IMR-90 (cell line): ENCODE measurements at regions not wholly inside any gene's neighbourhood (a gene's known extent, or its start where the extent isn't known, plus 50 kb on each side); places are given as distances from the start of the nearest gene placed in this dataset.

Experiments
- ATAC-seq: fragments of 200-7000 bp; cut with Tn5 transposase; 2 replicates; pipeline ENCODE4 v1.9.1; 2020; ENCODE audit warnings: low read depth, mild to moderate bottlenecking, moderate library complexity
- BruUV-seq: library from RNA; stranded (reverse); fragments of 400-500 nt; replicated peaks from 2 replicates; lab custom pipeline; 2021; lab: Mats Ljungman, UMichigan
- CTCF ChIA-PET: fragments of 300-600 bp; formaldehyde crosslinking; extraction: SDS; loops from one replicate; lab custom pipeline; 2021; ENCODE audit warnings: antibody characterized with exemption; lab: Yijun Ruan, JAX
- POLR2A ChIA-PET: fragments of 300-600 bp; sonication (Branson Sonifier 250); formaldehyde crosslinking; loops from one replicate; lab custom pipeline; 2022; ENCODE audit warnings: antibody characterized with exemption; ENCODE audit not compliant: unreplicated experiment; lab: Charles Lee
- DNase-seq: peaks from one replicate; pipeline ENCODE4 v3.0.0; 2013
- H2AFZ ChIP-seq: replicated peaks from 2 replicates; pipeline ENCODE3; 2013; ENCODE audit warnings: low read length, mild to moderate bottlenecking; ENCODE audit not compliant: poor library complexity
- H2AK5ac ChIP-seq: 2 replicates; pipeline ENCODE4 v1.6.1; 2013; ENCODE audit warnings: low read depth, low read length, inconsistent platforms
- H2AK9ac ChIP-seq: replicated peaks from 2 replicates; pipeline ENCODE3; 2013; ENCODE audit warnings: mild to moderate bottlenecking, low read depth, low read length, moderate library complexity; ENCODE audit not compliant: poor library complexity
- H2BK120ac ChIP-seq: 2 replicates; pipeline ENCODE4 v1.6.1; 2013; ENCODE audit warnings: low read depth, low read length, inconsistent platforms
- H2BK15ac ChIP-seq: 3 replicates; pipeline ENCODE4 v1.6.1; 2013; ENCODE audit warnings: low read depth, low read length, inconsistent platforms
- H2BK20ac ChIP-seq: 2 replicates; pipeline ENCODE4 v1.6.1; 2013; ENCODE audit warnings: low read depth, mild to moderate bottlenecking, inconsistent platforms, low read length, moderate library complexity
- H2BK5ac ChIP-seq: 2 replicates; pipeline ENCODE4 v1.6.1; 2013; ENCODE audit warnings: mild to moderate bottlenecking, low read depth, low read length, inconsistent platforms; ENCODE audit not compliant: poor library complexity, severe bottlenecking
- H3K14ac ChIP-seq: replicated peaks from 2 replicates; pipeline ENCODE4 v1.6.1; 2013; ENCODE audit warnings: low read depth, low read length, inconsistent platforms
- H3K18ac ChIP-seq: 2 replicates; pipeline ENCODE4 v1.6.1; 2013; ENCODE audit warnings: low read depth, low read length, control low read depth
- H3K23ac ChIP-seq: 2 replicates; pipeline ENCODE4 v1.6.1; 2013; ENCODE audit warnings: low read depth, low read length, inconsistent platforms
- H3K27ac ChIP-seq: 2 replicates; pipeline ENCODE4 v1.5.1; 2013; ENCODE audit warnings: mild to moderate bottlenecking, control low read depth, low read length; ENCODE audit not compliant: insufficient read depth
- H3K27me3 ChIP-seq: 2 replicates; pipeline ENCODE4 v1.6.1; 2013; ENCODE audit warnings: low read length; ENCODE audit not compliant: control insufficient read depth, insufficient read depth
- H3K36me3 ChIP-seq: 2 replicates; pipeline ENCODE4 v1.6.1; 2013; ENCODE audit warnings: low read length, mixed read lengths; ENCODE audit not compliant: control insufficient read depth, insufficient read depth
- H3K4ac ChIP-seq: 2 replicates; pipeline ENCODE4 v1.6.1; 2013; ENCODE audit warnings: low read depth, low read length, inconsistent platforms
- H3K4me1 ChIP-seq: 2 replicates; pipeline ENCODE4 v1.6.1; 2013; ENCODE audit warnings: low read length, mixed read lengths; ENCODE audit not compliant: control insufficient read depth, insufficient read depth
- H3K4me2 ChIP-seq: 2 replicates; pipeline ENCODE4 v1.6.1; 2013; ENCODE audit warnings: low read depth, mild to moderate bottlenecking, control low read depth, low read length, moderate library complexity
- H3K4me3 ChIP-seq: 2 replicates; pipeline ENCODE4 v1.5.1; 2013; ENCODE audit warnings: low read depth, mild to moderate bottlenecking, control low read depth, low read length, moderate library complexity; ENCODE audit not compliant: insufficient read depth
- H3K56ac ChIP-seq: 2 replicates; pipeline ENCODE4 v1.6.1; 2013; ENCODE audit warnings: low read length, inconsistent platforms; ENCODE audit not compliant: insufficient read depth; ENCODE audit errors: extremely low read depth
- H3K79me1 ChIP-seq, 2 experiments: 2 replicates each; pipeline ENCODE4 v1.6.1; 2013; ENCODE audit warnings: low read length in 2 of 2, inconsistent platforms in 1 of 2, low read depth in 1 of 2
- H3K9ac ChIP-seq: 2 replicates; pipeline ENCODE4 v1.6.1; 2013; ENCODE audit warnings: low read depth, low read length, control low read depth
- H3K9me1 ChIP-seq: 2 replicates; pipeline ENCODE4 v1.6.1; 2013; ENCODE audit warnings: low read length, inconsistent platforms; ENCODE audit not compliant: insufficient read depth
- H3K9me3 ChIP-seq: 2 replicates; pipeline ENCODE4 v1.6.1; 2013; ENCODE audit warnings: low read length; ENCODE audit not compliant: control insufficient read depth, insufficient read depth
- H4K20me1 ChIP-seq: 2 replicates; pipeline ENCODE4 v1.6.1; 2013; ENCODE audit warnings: low read length, inconsistent platforms; ENCODE audit not compliant: insufficient read depth
- H4K5ac ChIP-seq: 2 replicates; pipeline ENCODE4 v1.6.1; 2013; ENCODE audit warnings: mild to moderate bottlenecking, low read depth, low read length, control low read depth
- H4K8ac ChIP-seq, 2 experiments: 2 replicates each; pipeline ENCODE4 v1.6.1; 2013; ENCODE audit warnings: low read depth in 2 of 2, low read length in 2 of 2, control low read depth in 1 of 2, inconsistent platforms in 1 of 2
- H4K91ac ChIP-seq: 2 replicates; pipeline ENCODE4 v1.6.1; 2013; ENCODE audit warnings: low read depth, low read length, inconsistent platforms; ENCODE audit not compliant: insufficient read depth
- BHLHE40 ChIP-seq: fragments of 150-350 bp; IDR thresholded peaks from 2 replicates; pipeline ENCODE4 v1.6.1; 2016; ENCODE audit warnings: mild to moderate bottlenecking, low read depth, low read length
- CHD1 ChIP-seq: IDR thresholded peaks from 2 replicates; pipeline ENCODE4 v1.6.1; 2012; ENCODE audit warnings: low read depth, low read length, improper control_type of control experiment
- CTCF ChIP-seq: conservative IDR thresholded peaks from 2 replicates; pipeline ENCODE4 v1.5.1; 2012; ENCODE audit warnings: mild to moderate bottlenecking, low read depth, low read length, improper control_type of control experiment
- ELK1 ChIP-seq: fragments of 150-350 bp; IDR thresholded peaks from 2 replicates; pipeline ENCODE4 v1.6.1; 2016; ENCODE audit warnings: low read depth, mild to moderate bottlenecking, low read length, moderate library complexity, borderline replicate concordance
- MAFK ChIP-seq: IDR thresholded peaks from 2 replicates; pipeline ENCODE4 v1.6.1; 2012; ENCODE audit warnings: low read depth, low read length, improper control_type of control experiment
- NFE2L2 ChIP-seq: fragments of 150-350 bp; IDR thresholded peaks from 2 replicates; pipeline ENCODE4 v1.6.1; 2016; ENCODE audit warnings: low read depth, mild to moderate bottlenecking, low read length
- RAD21 ChIP-seq: IDR thresholded peaks from 2 replicates; pipeline ENCODE4 v1.6.1; 2012; ENCODE audit warnings: low read length, improper control_type of control experiment
- USF2 ChIP-seq: fragments of 150-350 bp; IDR thresholded peaks from 2 replicates; pipeline ENCODE4 v1.6.1; 2017; ENCODE audit warnings: mild to moderate bottlenecking, antibody characterized with exemption, low read length, low read depth
- WGBS, 2 experiments: methylation state at CpG; one replicate each; pipeline versions ENCODE4 v1.1.5 to v1.1.7; 2013; ENCODE audit warnings: missing lambda C conversion rate in 2 of 2; ENCODE audit not compliant: insufficient read length in 1 of 2; ENCODE audit errors: extremely low coverage in 2 of 2; 5-methylcytosine and 5-hydroxymethylcytosine counted together
- dilution Hi-C: fragments of 300-500 bp; cut with HindIII; formaldehyde crosslinking; loops from one replicate; pipeline ENCODE4 v1.14.3; 2018; ENCODE audit warnings: low sequenced_read_pairs; ENCODE audit not compliant: unreplicated experiment
- in situ Hi-C: fragments of 300-500 bp; cut with MboI; formaldehyde crosslinking; loops from 3 replicates; pipeline ENCODE4 v1.14.3; 2019; ENCODE audit warnings: low sequenced_read_pairs, inconsistent platforms, mixed read lengths
- intact Hi-C: fragments of 100-400 bp; cut with micrococcal nuclease; formaldehyde crosslinking; loops from 2 replicates; pipeline ENCODE4 v1.10.0; 2022

GRCh38 chr1:58062635-58063034 is 483.9 kb downstream of the OMA1 start:
- ATAC-seq (no peak), DNase-seq (no peak)
- 60% methylated on average over 1 of the region's 4 CpGs; no CpG with 5 or more reads in 1 of the 2 experiments for WGBS, 2 experiments
- Histone ChIP-seq H4K91ac (no peak overlapping the region), H3K4me2 (no peak overlapping the region), H3K14ac (no peak overlapping the region), H3K9me1 (no peaks in the 10 kb centered on the region), H3K27me3 (no peaks in the 10 kb centered on the region), H2BK5ac (no peak overlapping the region), H3K56ac (no peak overlapping the region), H3K9ac (no peak overlapping the region), H3K36me3 (no peaks in the 10 kb centered on the region), H2BK120ac (no peak overlapping the region), H2BK15ac (no peak overlapping the region), H3K4ac (no peak overlapping the region), H4K8ac (no peak overlapping the region), H3K4me1 (no peaks in the 10 kb centered on the region), H4K5ac (no peak overlapping the region), H3K27ac (no peak overlapping the region), H4K20me1 (no peaks in the 10 kb centered on the region), H3K18ac (no peak overlapping the region), H2AFZ (no peak overlapping the region), H2AK5ac (no peak overlapping the region), H3K23ac (no peak overlapping the region), H3K9me3 (no peaks in the 10 kb centered on the region; the same call in 1 of the 2 replicates), H2BK20ac (no peak overlapping the region), H2AK9ac (no peak overlapping the region), H3K4me3 (no peak overlapping the region), H3K79me1 (no peaks in the 10 kb centered on the region)
- intact Hi-C loops (no loop called here), in situ Hi-C loops (no loop called here), dilution Hi-C loops (no loop called here)
- no TSS peak for BruUV-seq
- TF ChIP-seq BHLHE40 (no peak), RAD21 (no peak), NFE2L2 (no peak), ELK1 (no peak), CTCF (no peak), CHD1 (no peak), MAFK (no peak), USF2 (no peak)
- CTCF ChIA-PET = no interaction called here
- POLR2A ChIA-PET = no interaction called here
